GM12872 (cell line): ENCODE measurements at regions not wholly inside any gene's neighbourhood (a gene's known extent, or its start where the extent isn't known, plus 50 kb on each side); places are given as distances from the start of the nearest gene placed in this dataset.

Experiments
- TF ChIP-seq, protein P1 (sequence below): IDR thresholded peaks from 3 replicates; pipeline ENCODE4 v1.5.1; 2011; ENCODE audit warnings: low read depth, mild to moderate bottlenecking, low read length, moderate library complexity; ENCODE audit not compliant: insufficient read depth

DNA sequence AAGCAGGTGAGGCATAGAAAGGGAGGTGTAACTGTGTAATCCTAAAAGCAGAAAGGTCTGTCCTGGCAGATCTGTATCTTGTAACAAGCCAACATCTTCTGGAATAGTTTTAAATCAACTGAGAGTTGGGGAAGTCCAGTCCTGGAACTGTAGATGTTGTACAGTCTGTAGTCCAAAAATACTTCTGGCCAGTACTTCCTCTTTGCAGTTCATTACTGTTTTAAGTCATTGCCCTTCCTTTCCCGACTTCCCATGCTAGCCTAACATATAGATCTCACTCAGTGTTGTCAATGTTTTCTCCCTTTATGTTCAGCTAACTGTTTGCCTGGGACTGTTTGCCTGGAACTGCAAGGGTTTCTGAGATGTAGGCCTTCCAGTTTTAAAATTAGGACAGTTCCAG is 168.5 kb upstream of the ISL1 start:
- TF ChIP-seq, protein P1, sequence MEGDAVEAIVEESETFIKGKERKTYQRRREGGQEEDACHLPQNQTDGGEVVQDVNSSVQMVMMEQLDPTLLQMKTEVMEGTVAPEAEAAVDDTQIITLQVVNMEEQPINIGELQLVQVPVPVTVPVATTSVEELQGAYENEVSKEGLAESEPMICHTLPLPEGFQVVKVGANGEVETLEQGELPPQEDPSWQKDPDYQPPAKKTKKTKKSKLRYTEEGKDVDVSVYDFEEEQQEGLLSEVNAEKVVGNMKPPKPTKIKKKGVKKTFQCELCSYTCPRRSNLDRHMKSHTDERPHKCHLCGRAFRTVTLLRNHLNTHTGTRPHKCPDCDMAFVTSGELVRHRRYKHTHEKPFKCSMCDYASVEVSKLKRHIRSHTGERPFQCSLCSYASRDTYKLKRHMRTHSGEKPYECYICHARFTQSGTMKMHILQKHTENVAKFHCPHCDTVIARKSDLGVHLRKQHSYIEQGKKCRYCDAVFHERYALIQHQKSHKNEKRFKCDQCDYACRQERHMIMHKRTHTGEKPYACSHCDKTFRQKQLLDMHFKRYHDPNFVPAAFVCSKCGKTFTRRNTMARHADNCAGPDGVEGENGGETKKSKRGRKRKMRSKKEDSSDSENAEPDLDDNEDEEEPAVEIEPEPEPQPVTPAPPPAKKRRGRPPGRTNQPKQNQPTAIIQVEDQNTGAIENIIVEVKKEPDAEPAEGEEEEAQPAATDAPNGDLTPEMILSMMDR, result no peak

DNA sequence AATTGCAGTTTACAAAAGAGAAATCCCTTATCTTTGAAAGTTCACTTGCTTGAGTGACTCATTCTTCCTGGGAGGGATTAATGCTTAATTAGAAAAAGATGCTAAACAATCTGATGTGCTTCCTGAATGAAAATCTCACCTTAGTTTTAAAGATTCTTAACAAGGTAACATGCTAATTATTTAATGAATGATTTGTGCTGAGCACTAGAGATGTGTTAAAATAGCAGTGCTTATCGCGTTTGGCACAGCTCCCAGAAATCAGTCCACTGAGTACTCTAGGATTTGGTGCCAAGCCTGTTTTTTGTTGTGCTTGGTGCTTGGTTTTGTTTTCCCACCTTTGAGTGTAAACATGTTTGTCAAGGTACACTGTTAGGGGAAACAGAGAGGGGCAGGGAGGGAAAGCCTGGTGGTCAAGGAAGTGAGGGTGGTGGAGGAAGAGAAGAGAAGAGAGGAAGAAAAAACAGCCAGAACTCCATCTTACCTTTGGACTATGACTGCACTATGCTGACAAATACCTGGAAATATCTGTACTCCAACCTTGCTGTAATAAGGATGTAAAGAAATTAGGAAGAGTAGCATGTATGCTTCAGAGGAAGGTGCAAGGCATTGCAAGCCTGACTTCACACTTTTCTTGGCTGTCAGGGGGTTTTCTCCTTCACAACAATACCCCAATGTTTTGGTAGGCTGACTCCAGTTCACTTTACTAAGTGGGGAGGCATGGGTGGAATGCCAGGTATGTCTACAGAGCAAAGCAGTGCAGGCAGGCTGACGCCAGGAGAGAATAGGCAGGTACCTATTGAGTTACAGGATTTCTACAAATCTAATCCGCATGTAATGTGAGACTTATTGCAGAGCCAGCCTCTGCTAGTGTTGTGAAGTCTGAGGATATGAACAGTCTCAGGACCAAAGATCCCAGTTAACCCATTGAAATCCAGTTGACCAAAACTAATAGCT is 157.2 kb upstream of the ISL1 start:
- TF ChIP-seq, protein P1, result no peak

DNA sequence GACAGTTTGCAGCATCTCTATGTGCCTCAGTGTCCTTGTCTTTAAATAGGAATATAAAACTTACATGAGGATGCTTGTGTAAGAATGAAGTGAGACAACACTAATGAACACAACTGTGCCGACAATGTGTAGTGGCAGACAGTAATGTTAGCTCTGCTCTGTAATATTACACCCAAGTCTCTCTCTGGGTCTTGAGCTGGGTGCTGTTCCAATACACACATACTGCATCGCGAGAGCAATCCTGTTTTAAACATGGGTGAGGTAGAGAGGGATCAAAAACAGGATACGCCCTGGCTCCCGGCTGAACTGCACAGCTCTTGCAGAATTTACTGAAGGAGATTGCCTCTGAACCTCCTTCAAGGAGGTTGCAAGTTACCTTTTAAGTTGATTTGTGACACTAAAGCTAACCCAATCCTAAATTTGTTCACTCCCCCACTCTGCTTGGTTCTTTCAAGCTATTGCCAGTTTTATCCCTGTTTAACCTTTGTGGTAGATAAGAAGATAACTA is 155.2 kb upstream of the ISL1 start:
- TF ChIP-seq, protein P1, result no peak

DNA sequence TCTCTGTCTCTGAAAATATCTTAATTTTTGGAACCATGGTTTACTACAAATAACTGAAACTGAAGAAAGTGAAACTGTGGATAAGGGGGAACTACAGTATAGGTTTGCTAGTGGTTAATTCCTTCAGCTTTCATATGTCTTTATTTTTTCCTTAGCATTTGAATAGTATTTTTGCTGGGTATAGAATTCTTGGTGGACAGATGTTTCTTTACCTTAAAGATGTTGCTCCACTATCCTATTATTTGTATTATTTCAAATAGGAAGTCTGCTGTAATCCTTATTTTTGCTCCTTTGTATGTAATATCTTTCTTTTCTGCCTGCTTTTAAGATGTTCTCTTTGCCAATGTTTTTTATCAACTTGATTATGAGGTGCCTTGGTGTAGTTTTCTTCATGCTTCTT is 152.9 kb upstream of the ISL1 start:
- TF ChIP-seq, protein P1, result no peak

DNA sequence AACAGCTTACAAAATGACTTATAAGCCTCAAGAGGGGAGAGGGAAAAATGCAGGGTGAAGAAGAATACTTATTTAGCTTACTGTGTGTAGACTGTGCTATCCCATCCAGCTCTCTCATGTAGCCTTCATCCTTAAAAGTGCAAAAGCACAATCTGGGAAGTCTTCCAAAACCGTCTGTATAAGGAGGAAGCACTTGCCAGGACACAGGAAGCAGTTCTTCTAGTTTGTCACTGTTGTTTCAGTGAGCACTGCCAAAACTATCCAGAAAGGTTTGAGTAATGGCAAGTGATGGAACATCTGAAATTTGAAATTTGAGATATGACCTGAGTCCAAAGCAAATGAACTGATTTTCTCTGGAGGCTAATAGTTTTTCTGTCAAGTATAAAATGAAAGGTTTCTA is 140.8 kb upstream of the ISL1 start:
- TF ChIP-seq, protein P1, result no peak

DNA sequence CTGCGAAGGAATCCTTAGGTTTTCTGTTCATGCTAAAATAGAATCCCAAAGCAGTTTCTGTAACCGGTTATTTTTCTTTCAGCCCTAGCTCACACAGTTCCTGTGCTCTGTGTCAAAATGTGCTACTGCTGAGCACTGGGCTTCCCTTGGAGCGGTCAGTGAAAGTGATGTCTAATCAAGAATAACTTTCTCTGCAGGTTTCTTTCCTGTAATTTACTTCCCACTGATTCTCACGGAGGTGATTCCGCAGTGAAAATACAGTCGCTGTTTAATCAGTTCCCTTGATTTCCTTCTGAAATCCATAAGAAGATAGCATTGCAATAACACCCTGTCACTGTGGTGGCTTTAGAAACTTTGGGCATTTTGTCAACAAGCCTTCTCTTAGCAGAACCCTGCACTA is 112.0 kb upstream of the ISL1 start:
- TF ChIP-seq, protein P1, result no peak

DNA sequence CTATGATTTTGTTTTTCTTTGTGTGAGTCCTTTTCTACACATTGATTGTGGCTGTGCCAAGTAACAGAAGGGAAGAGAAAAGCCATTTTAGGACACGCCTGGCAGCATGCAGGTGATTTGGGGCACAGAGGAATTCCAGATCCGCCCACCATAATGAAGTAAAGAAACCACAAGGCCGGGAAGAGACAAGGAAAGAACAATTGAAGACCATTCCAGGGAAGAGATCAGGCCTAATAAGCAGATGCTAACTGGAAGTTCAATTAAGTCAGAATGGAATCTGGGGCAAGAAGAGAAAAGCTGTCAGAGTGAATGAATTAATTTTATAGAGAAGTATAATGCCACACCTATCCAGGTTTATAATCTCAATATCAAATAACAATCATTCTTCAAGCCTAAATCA is 110.2 kb upstream of the ISL1 start:
- TF ChIP-seq, protein P1, result no peak
